ENCODE measurements at regions not wholly inside any gene's neighbourhood (a gene's known extent, or its start where the extent isn't known, plus 50 kb on each side); places are given as distances from the start of the nearest gene placed in this dataset.

DNA sequence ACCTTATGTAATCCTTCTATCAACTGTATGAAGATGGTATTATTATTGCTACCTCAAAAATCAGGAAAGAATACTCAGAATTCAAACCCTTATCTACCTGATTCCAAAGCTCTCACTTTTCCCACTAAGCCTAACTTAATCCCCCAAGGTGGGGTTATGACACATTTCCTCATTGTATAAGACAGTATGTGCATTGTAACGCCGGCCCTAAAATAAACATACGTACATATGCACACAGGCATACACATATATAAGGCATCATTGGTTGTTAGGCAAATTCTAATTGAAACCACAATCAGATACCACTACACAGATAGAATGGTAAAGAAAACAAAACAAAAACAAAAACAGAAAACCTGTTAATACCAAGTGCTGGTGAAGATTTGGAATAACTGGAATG is 556.5 kb downstream of the INHBA start:
- TF ChIP-seq EP300 (IDR thresholded peaks at IDR 0.05; ENCODE audit: low read depth) (no peak), POLR2A (IDR thresholded peaks at IDR 0.05) (no peak), POLR2AphosphoS5 (IDR thresholded peaks at IDR 0.05) (no peak)
- TF ChIP-seq, protein P1, sequence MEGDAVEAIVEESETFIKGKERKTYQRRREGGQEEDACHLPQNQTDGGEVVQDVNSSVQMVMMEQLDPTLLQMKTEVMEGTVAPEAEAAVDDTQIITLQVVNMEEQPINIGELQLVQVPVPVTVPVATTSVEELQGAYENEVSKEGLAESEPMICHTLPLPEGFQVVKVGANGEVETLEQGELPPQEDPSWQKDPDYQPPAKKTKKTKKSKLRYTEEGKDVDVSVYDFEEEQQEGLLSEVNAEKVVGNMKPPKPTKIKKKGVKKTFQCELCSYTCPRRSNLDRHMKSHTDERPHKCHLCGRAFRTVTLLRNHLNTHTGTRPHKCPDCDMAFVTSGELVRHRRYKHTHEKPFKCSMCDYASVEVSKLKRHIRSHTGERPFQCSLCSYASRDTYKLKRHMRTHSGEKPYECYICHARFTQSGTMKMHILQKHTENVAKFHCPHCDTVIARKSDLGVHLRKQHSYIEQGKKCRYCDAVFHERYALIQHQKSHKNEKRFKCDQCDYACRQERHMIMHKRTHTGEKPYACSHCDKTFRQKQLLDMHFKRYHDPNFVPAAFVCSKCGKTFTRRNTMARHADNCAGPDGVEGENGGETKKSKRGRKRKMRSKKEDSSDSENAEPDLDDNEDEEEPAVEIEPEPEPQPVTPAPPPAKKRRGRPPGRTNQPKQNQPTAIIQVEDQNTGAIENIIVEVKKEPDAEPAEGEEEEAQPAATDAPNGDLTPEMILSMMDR (IDR thresholded peaks at IDR 0.05) = no peak
- 87 to 90% methylated on average over 3 of the region's 3 CpGs for WGBS, 2 donors (ENCODE audit: low coverage in 1 of 2)
- Histone ChIP-seq H3K4me1 (no peaks in the 10 kb centered on the region), H3K9me3 (no peaks in the 10 kb centered on the region), H3K27ac (no peak overlapping the region), H3K36me3 (no peaks in the 10 kb centered on the region), H3K4me3 (no peak overlapping the region), H3K27me3 (no peaks in the 10 kb centered on the region)
- DNase-seq = no peak
- intact Hi-C loops (cut with DNase I; ENCODE audit: low total_unique reads) = no loop called here
- in situ Hi-C loops (cut with MboI; ENCODE audit: low pct_ligation_motif_present in 1 of 4, low pct_unique_long_range_greater_than_20kb in 1 of 4, low sequenced_read_pairs in 3 of 4) = no loop called here

DNA sequence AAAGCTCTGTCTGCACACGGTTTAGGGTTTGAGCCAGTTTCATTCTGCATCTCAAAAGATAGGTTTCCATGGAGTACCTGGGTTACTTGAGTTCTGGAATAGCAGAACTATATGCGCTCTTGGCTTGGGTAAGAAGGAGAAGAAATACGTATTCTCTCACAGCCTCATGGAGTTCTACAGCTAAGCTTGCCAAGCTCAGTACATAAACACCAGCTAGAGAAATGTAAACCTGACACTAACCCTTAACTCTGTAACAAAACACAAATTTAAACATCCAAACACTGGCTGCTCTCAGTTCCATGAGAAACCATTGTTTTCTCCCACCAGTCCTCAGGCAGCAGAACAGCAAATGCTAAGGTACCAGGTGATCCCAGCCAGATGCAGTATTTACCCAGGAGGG is 557.2 kb downstream of the INHBA start:
- Histone ChIP-seq H3K27me3 (no peaks in the 10 kb centered on the region), H3K27ac (no peak overlapping the region), H3K4me3 (no peak overlapping the region), H3K4me1 (no peaks in the 10 kb centered on the region), H3K9me3 (no peaks in the 10 kb centered on the region), H3K36me3 (no peaks in the 10 kb centered on the region)
- in situ Hi-C loops (cut with MboI; ENCODE audit: low pct_ligation_motif_present in 1 of 4, low pct_unique_long_range_greater_than_20kb in 1 of 4, low sequenced_read_pairs in 3 of 4) = no loop called here
- TF ChIP-seq EP300 (IDR thresholded peaks at IDR 0.05; ENCODE audit: low read depth) = no peak
- intact Hi-C loops (cut with DNase I; ENCODE audit: low total_unique reads) = no loop called here
- no peak for DNase-seq
- 58 to 59% methylated on average over 3 of the region's 3 CpGs for WGBS, 2 donors (ENCODE audit: low coverage in 1 of 2)

DNA sequence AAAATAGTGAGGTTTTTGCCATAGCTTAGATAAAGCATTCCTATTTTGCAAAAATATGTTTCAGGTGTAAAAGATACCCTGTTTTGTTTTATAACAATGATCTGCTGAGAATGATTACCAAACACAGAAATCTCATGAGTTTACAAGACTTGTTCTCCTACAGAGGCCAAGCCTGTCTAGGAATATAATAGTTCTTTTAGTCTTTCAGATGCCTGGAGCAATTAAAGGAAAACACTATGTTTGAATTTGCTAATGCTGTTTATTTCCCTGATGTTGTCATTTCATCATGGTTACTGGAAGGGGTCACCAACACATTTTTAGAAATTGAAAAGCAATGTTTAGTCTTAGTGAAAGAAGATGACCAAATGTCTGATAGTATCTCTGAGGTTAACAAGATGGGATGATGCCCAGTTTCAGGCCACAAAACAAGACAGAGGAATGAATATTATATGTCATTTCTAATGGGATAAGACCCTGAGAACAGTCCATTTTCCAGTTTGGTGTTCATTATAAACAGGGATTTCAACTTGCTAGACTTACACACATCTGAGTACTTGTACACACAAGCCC is 559.9 kb downstream of the INHBA start:
- in situ Hi-C loops (cut with MboI; ENCODE audit: low pct_ligation_motif_present in 1 of 4, low pct_unique_long_range_greater_than_20kb in 1 of 4, low sequenced_read_pairs in 3 of 4) = no loop called here
- DNase-seq = no peak
- H3K36me3 ChIP-seq = no peaks in the 10 kb centered on the region
- H3K9me3 ChIP-seq = no peaks in the 10 kb centered on the region
- H3K27ac ChIP-seq = no peak overlapping the region
- intact Hi-C loops (cut with DNase I; ENCODE audit: low total_unique reads) = no loop called here
- H3K4me1 ChIP-seq = no peaks in the 10 kb centered on the region
- TF ChIP-seq POLR2A (IDR thresholded peaks at IDR 0.05) = no peak
- TF ChIP-seq POLR2AphosphoS5 (IDR thresholded peaks at IDR 0.05) = no peak
- no peak for TF ChIP-seq EP300 (IDR thresholded peaks at IDR 0.05; ENCODE audit: low read depth)
- TF ChIP-seq, protein P1 (IDR thresholded peaks at IDR 0.05) = no peak
- H3K4me3 ChIP-seq = no peak overlapping the region
- no peaks in the 10 kb centered on the region for H3K27me3 ChIP-seq

DNA sequence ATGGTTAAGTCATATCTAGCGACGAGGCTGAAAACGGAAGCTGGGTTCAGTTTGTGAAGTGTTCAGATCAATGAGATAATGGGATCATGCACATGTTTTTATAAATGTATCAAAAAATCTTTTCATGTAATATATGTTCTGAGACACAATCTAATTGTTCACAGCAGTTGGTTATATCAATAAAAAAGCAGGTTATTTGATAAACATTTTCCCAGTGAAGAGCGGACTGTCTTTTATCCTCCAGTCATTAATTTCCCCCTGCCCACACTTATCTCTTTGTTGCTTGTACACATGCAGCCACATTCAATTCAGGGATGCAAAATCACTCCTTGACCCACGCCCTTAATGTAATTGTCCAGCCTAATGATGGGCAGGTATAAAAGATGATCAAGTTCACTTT is 563.1 kb downstream of the INHBA start:
- intact Hi-C loops (cut with DNase I; ENCODE audit: low total_unique reads) = no loop called here
- H3K27me3 ChIP-seq = no peaks in the 10 kb centered on the region
- no peaks in the 10 kb centered on the region for H3K36me3 ChIP-seq
- H3K4me3 ChIP-seq = no peak overlapping the region
- in situ Hi-C loops (cut with MboI; ENCODE audit: low pct_ligation_motif_present in 1 of 4, low pct_unique_long_range_greater_than_20kb in 1 of 4, low sequenced_read_pairs in 3 of 4) = no loop called here
- no peak for DNase-seq
- no peaks in the 10 kb centered on the region for H3K4me1 ChIP-seq
- WGBS, 2 donors (ENCODE audit: low coverage in 1 of 2) = 84 to 89% methylated on average over 5 of the region's 5 CpGs
- H3K27ac ChIP-seq = no peak overlapping the region
- TF ChIP-seq, protein P1 (IDR thresholded peaks at IDR 0.05) = no peak
- TF ChIP-seq POLR2A (IDR thresholded peaks at IDR 0.05) = no peak
- no peak for TF ChIP-seq POLR2AphosphoS5 (IDR thresholded peaks at IDR 0.05)
- TF ChIP-seq EP300 (IDR thresholded peaks at IDR 0.05; ENCODE audit: low read depth) = no peak
- H3K9me3 ChIP-seq = no peaks in the 10 kb centered on the region

DNA sequence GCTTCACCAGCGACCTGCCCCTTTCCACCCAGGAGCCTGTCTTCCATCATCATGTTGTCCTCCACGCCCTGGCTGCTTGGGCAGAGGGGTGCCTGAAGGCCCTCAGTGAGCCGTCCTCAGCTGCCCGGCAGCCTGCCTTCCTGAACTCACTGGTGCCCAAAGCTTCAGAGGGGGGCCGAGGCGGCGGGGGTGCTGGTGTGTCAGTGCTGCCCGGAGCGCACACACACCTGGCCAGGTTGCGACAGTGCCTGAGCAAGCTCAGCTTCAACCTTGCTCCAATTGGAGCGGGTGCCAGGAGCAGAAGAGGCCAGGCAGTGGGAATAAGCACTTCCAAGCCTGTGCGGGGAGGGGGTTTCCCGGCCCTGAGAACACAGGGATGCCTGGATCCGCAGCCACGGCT is 566.3 kb downstream of the INHBA start:
- WGBS, 2 donors (ENCODE audit: low coverage in 1 of 2) = 94% methylated on average over 14 of the region's 15 CpGs; no CpG with 5 or more reads in 1 of the 2 donors
- in situ Hi-C loops (cut with MboI; ENCODE audit: low pct_ligation_motif_present in 1 of 4, low pct_unique_long_range_greater_than_20kb in 1 of 4, low sequenced_read_pairs in 3 of 4) = no loop called here
- DNase-seq = no peak

More for the DNA sequence above, 566.3 kb downstream of the INHBA start:
- Histone ChIP-seq H3K27ac (no peak overlapping the region), H3K4me3 (no peak overlapping the region), H3K9me3 (no peaks in the 10 kb centered on the region), H3K4me1 (no peaks in the 10 kb centered on the region), H3K27me3 (no peaks in the 10 kb centered on the region), H3K36me3 (no peaks in the 10 kb centered on the region)
- intact Hi-C loops (cut with DNase I; ENCODE audit: low total_unique reads) = no loop called here
- TF ChIP-seq EP300 (IDR thresholded peaks at IDR 0.05; ENCODE audit: low read depth) = no peak
- TF ChIP-seq POLR2AphosphoS5 (IDR thresholded peaks at IDR 0.05) = no peak
- TF ChIP-seq, protein P1 (IDR thresholded peaks at IDR 0.05) = no peak
- TF ChIP-seq POLR2A (IDR thresholded peaks at IDR 0.05) = no peak
